Left colon (tissue), 2 donors: ENCODE measurements at regions not wholly inside any gene's neighbourhood (a gene's known extent, or its start where the extent isn't known, plus 50 kb on each side); places are given as distances from the start of the nearest gene placed in this dataset.

ENCODE experiments used
- ATAC-seq: fragments of 200-7000 bp; cut with Tn5 transposase; one replicate; pipeline ENCODE4 v1.9.1; 2020; ENCODE audit warnings: mild to moderate bottlenecking, moderate library complexity
- DNase-seq, 2 donors: peaks; one replicate each; pipeline ENCODE4 v3.0.0-alpha.2; 2020
- intact Hi-C, 2 donors: fragments of 100-400 bp; cut with DNase I in 1 of 2; cut with micrococcal nuclease in 1 of 2; formaldehyde crosslinking; loops; one replicate each; pipeline versions ENCODE4 v1.11.2 to v1.14.0; 2022; cut with DNase I, micrococcal nuclease
- donor health status: DM: no; HTN: no; CAD: no.
- donor health status: DM: yes; HTN: yes; CAD: no.

- intact Hi-C loops: no loop called here
- no peak for DNase-seq
- ATAC-seq: no peak
Observed at GRCh38 chr14:53710615-53711014, 246.0 kb downstream of the BMP4 start.

GRCh38 chr14:53709381-53709780 is 247.2 kb downstream of the BMP4 start:
- DNase-seq (no peak), ATAC-seq (no peak)
- intact Hi-C loops: no loop called here

DNA sequence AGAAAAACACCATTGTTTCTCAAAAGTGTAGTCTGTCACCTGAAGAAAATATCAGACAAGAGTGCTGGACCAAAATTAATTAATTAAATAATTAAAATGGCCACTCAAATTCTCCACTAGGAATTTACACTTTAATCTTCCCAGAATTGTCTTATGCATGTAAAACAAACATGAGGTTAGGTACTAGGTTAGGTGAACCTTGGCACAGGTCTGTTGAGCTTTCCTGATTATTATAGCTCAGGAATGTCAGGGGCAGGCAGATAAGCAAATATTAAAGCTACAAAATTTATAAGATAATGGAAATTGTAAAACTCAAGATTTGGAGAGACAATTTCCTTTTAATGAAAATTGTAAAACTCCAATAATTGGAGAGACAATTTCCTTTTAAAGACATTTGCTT is 253.2 kb downstream of the BMP4 start:
- DNase-seq (no peak), ATAC-seq (no peak)
- intact Hi-C loops: no loop called here

DNA sequence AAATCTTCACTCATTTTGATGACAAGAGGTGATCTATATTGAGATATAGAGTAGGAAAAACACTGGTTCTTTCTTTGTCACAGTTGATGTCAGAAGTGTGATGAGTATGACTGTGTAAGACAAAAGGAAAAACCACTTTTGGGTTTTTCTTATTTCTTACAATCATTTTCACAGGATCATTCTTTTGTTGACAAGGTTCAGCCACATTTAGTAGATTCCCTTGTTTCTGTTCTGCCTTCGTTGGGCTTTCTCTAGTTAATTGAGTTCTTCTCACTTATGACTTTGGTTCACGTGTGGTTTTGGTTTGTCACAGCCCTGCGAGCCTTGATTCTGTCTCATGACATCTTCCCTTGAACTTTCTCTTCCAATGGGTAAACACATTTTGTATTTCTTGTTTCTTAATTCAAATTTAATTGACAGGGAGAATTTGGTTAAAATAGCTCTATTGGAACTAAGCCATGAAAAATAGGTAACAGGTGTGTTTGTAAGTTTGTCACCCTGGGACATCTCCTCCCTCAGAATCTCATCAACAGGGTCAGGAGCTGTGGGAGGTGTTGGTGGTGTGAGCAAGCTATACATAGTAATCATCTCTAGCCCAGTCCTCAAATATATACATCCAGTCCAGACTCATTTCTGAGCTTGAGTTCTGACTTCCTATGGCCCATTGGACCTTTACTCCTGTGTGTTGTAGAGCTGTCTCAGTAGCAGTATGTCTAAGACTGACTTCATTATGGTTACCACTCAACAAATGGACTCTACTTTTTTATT is 255.3 kb downstream of the BMP4 start:
- no peak for ATAC-seq

GRCh38 chr14:53696217-53696965 is 260.2 kb downstream of the BMP4 start:
- no peak for ATAC-seq
- intact Hi-C loops: no loop called here

More for the DNA sequence above, 255.3 kb downstream of the BMP4 start:
- DNase-seq: no peak
- intact Hi-C loops: no loop called here

DNA sequence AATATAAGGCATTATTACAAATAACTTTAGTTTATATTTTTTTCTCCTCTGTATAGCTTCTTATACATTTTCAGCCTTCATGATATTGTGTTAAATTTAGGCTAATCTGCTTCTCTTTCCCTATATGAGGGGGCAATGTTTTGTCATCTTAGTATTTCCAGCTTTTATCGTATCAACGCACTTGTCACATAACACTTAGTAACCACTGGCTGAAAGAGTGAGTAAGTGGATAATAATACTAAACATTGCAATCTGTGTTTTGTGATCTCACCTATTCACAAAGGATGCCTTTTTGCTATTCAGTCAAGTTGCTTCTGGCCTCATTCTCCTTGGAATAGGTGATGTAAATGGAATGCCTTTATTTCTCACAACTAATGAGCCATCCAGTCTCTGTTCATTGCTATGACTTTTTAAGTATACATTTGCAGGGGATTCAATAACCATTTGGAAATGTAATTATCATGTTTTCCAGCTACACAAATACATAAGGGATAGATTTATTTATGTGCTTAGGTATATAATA is 260.9 kb downstream of the BMP4 start:
- intact Hi-C loops: no loop called here
- DNase-seq: no peak
- ATAC-seq: no peak

More at GRCh38 chr14:53696217-53696965, 260.2 kb downstream of the BMP4 start:
- no peak for DNase-seq

DNA sequence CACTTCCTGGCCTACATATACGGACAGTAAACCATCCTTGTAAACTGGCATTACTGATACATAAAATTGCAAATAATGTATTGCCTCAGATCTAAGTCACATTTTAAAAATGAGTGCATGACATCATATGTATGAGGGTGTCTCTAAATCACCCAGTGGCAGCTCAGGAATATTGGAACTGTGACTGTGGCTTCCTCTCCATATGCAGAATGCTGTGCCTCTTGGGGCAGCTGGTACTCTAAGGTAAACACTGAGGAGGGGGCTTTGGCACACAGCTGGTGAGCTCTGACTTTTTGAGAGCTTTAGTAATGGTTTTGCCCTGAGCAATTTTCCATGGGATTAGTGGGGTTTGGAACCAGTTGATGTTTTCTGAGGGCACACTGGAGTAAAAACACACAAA is 263.7 kb downstream of the BMP4 start:
- intact Hi-C loops: no loop called here
- ATAC-seq (no peak), DNase-seq (no peak)

GRCh38 chr14:53692451-53692850 is 264.2 kb downstream of the BMP4 start:
- DNase-seq (no peak), ATAC-seq (no peak)
- intact Hi-C loops: no loop called here

DNA sequence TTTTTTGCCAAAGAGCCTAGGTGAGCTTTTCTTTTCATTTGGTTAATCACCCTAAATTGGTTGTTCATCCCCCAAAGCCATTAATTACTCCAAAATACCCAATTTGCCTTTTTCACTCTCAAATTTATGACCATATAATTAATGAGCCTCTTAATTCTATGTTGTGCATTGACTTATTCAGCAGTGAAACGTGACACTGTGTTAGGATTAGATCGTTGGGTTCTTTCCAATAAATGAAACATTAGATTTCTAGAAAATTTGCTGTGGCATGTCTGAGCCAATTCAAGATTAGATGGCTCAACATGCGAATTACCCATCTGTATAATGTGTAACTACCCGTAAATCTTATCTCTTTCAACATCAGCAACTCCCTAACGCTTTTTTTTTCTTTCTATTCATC is 273.4 kb downstream of the BMP4 start:
- intact Hi-C loops: no loop called here
- ATAC-seq: peak; percentile 68
- DNase-seq: no peak

GRCh38 chr14:53672526-53672925 is 284.1 kb downstream of the BMP4 start:
- intact Hi-C loops: no loop called here
- no peak for ATAC-seq
- no peak for DNase-seq

- intact Hi-C loops: no loop called here
- ATAC-seq (no peak), DNase-seq (no peak)
Observed at GRCh38 chr14:53670701-53671100, 285.9 kb downstream of the BMP4 start.

GRCh38 chr14:53668897-53669296 is 287.7 kb downstream of the BMP4 start:
- no peak for ATAC-seq
- DNase-seq: no peak
- intact Hi-C loops: no loop called here

DNA sequence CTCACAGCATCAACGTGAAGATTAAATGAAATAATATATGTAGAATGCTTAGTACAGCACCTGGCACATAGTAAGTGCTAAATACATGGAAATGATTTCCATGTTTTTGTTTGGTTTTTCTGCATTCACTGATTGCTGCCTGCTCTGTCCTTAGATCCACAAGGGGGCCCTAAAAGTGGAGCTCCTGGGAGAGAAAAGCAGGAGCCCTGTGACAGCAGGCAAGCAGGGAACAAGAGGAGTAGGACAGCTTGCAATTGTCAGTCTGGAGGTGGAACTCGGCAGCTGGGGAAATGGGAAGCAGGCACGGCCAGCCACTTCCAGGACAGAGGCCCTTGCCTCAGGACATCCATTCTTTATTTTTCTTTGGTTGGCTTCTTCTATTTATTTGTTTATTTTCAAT is 292.9 kb downstream of the BMP4 start:
- DNase-seq: peak in 1 of 2 donors; percentile 6
- intact Hi-C loops: no loop called here
- peak; percentile 45 for ATAC-seq

GRCh38 chr14:53655080-53655785 is 301.4 kb downstream of the BMP4 start:
- intact Hi-C loops: no loop called here
- no peak for DNase-seq
- no peak for ATAC-seq

DNA sequence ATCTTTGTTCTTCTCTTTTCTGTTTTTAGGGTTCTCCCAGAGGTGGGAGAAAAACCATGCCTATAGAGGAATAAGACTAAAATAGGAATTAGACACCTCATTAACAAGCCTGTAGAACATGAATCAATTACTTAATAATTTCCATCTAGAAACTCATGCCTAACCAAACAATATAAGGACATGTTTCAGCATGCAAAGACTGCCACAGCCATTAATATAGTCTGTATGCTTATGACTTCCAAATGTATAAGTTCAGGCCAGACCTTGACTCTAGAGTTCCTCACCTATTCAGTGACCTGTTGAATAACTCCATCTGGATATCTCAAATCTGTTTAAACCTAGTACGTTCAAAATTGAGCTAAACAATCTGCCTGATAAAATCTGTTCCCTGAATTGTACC is 304.6 kb downstream of the BMP4 start:
- intact Hi-C loops: no loop called here
- no peak for DNase-seq
- no peak for ATAC-seq

GRCh38 chr14:53651096-53651740 is 305.4 kb downstream of the BMP4 start:
- ATAC-seq: no peak
- DNase-seq: no peak
- intact Hi-C loops: no loop called here

DNA sequence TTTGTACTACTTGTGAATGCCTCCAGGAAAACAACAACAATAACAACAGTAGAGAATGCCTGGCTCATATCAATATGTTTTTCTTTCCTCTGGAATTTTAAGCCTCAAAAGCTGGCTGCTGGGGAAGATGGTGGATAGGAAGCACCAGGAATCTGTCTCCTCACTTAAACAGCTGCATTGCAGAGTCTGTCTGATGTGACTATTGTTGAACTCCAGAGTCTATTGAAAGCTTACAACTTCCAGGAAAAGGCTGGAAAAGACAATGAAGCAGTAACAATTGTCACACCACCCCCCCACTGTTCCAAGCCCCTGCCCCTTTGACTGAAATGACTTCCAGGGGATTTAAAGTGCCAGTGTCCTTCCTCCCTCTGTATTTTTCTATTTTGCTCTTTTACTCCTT is 309.7 kb downstream of the BMP4 start:
- intact Hi-C loops: no loop called here
- DNase-seq: no peak
- ATAC-seq: no peak

DNA sequence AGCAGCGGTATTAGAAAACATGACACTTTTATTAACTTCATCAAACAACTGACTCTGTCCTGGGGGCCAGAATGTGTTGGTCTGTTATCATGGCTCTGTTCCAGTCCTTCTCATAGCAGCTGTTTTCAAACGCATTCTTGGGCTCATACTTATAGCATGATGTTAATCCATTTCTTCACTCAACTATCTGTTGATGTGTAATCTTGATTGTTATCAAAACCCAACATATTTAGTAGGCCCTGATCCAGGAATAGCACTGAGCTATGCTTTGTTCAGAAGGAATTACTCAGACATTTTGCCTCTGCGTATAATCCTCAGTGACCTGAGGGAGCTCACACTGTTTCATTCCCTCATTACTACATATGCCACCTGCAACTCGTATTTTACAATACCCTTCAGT is 315.9 kb downstream of the BMP4 start:
- ATAC-seq (no peak), DNase-seq (no peak)
- intact Hi-C loops: no loop called here

GRCh38 chr14:53638966-53639365 is 317.7 kb downstream of the BMP4 start:
- no peak for DNase-seq
- no peak for ATAC-seq
- intact Hi-C loops: no loop called here
